Psoas muscle (tissue), 7 donors: ENCODE measurements at regions not wholly inside any gene's neighbourhood (a gene's known extent, or its start where the extent isn't known, plus 50 kb on each side); places are given as distances from the start of the nearest gene placed in this dataset.
"Not testable (repeated sequence)": the region's sequence is repeated elsewhere in the genome, so short reads cannot be mapped to it uniquely, and the experiment has no call there.

Experiments used
- ATAC-seq, 4 donors: fragments of 200-7000 bp; cut with Tn5 transposase; one replicate each; pipeline ENCODE4 v1.9.1; 2020; ENCODE audit warnings: moderate library complexity in 3 of 4, mild to moderate bottlenecking in 2 of 4
- DNase-seq, 2 donors: peaks; one replicate each; pipeline ENCODE4 v3.0.0-alpha.2; 2020
- H3K27ac ChIP-seq: fragments of 200-600 bp; one replicate; pipeline ENCODE4 v1.8.0; 2022
- H3K27me3 ChIP-seq, 3 donors: fragments of 200-600 bp in 1 of 3; one replicate each; pipeline versions ENCODE4 v1.6.1 to v1.8.0; 2013 to 2022; ENCODE audit warnings: low read length in 2 of 3, mild to moderate bottlenecking in 2 of 3, moderate library complexity in 1 of 3; ENCODE audit not compliant: insufficient read depth in 3 of 3
- H3K36me3 ChIP-seq, 2 donors: fragments of 200-600 bp in 1 of 2; one replicate each; pipeline versions ENCODE4 v1.6.1 to v1.8.0; 2013 to 2022; ENCODE audit warnings: low read depth in 1 of 2, mild to moderate bottlenecking in 1 of 2, moderate library complexity in 1 of 2; ENCODE audit not compliant: insufficient read depth in 1 of 2
- H3K4me1 ChIP-seq: fragments of 200-600 bp; one replicate; pipeline ENCODE4 v1.8.0; 2022
- H3K4me3 ChIP-seq: fragments of 200-600 bp; one replicate; pipeline ENCODE4 v1.8.0; 2022; ENCODE audit warnings: mild to moderate bottlenecking
- H3K9me3 ChIP-seq: fragments of 200-600 bp; one replicate; pipeline ENCODE4 v1.8.0; 2022
- WGBS, 3 donors: extraction: QIAGEN DNeasy Blood & Tissue Kit; methylation state at CpG; one replicate each; pipeline versions ENCODE4 v1.1.6 to v1.1.7; 2013; 5-methylcytosine and 5-hydroxymethylcytosine counted together
- intact Hi-C, 2 donors: fragments of 100-400 bp; cut with DNase I; formaldehyde crosslinking; loops; one replicate each; pipeline versions ENCODE4 v1.11.0 to v1.14.2; 2022
- TF ChIP-seq, protein P1 (sequence below): fragments of 200-600 bp; IDR thresholded peaks from one replicate; pipeline ENCODE4 v1.8.0; 2022; ENCODE audit warnings: antibody characterized with exemption
- donor health status: healthy with polysubstance abuse.
- donor health status: DM: no; HTN: no; CAD: no; lungs with moderate emphysema.
- donor health status: Bipolar disorder and iron deficiency.
- donor health status: healthy.
- donor health status: DM: yes; HTN: yes; CAD: no.
- donor health status: DM: no; HTN: no; CAD: no.
- donor health status: DM: yes; HTN: yes; CAD: no.

DNA sequence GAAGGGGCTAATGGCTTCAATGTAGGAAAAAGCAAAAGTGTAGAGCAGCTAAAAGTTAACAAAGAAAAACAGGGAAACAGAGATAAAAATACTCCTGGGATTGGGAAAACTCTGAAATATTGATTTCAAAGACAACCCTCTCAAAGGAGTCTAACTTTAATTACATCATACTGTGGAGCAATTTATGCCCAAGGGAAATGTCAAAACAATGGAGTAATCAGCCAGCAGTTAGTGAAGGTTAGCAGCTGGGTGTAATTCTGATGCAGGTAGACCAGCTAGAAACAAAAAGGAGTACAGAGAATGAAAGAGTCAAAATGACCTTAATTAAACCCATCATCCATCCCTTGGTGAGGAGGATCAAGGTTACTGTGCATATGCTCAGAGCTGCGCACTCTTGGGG, 169.0 kb downstream of the ADAM29 start:
- TF ChIP-seq, protein P1, sequence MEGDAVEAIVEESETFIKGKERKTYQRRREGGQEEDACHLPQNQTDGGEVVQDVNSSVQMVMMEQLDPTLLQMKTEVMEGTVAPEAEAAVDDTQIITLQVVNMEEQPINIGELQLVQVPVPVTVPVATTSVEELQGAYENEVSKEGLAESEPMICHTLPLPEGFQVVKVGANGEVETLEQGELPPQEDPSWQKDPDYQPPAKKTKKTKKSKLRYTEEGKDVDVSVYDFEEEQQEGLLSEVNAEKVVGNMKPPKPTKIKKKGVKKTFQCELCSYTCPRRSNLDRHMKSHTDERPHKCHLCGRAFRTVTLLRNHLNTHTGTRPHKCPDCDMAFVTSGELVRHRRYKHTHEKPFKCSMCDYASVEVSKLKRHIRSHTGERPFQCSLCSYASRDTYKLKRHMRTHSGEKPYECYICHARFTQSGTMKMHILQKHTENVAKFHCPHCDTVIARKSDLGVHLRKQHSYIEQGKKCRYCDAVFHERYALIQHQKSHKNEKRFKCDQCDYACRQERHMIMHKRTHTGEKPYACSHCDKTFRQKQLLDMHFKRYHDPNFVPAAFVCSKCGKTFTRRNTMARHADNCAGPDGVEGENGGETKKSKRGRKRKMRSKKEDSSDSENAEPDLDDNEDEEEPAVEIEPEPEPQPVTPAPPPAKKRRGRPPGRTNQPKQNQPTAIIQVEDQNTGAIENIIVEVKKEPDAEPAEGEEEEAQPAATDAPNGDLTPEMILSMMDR: no peak
- ATAC-seq (no peak), DNase-seq (no peak)
- Histone ChIP-seq H3K9me3 (no peaks in the 10 kb centered on the region), H3K36me3 (no peaks in the 10 kb centered on the region), H3K27ac (no peak overlapping the region), H3K4me1 (no peaks in the 10 kb centered on the region), H3K27me3 (no peaks in the 10 kb centered on the region), H3K4me3 (no peak overlapping the region)
- intact Hi-C loops: no loop called here
- 83 to 91% (median 85%) methylated on average over 1 of the region's 1 CpG for WGBS, 3 donors

DNA sequence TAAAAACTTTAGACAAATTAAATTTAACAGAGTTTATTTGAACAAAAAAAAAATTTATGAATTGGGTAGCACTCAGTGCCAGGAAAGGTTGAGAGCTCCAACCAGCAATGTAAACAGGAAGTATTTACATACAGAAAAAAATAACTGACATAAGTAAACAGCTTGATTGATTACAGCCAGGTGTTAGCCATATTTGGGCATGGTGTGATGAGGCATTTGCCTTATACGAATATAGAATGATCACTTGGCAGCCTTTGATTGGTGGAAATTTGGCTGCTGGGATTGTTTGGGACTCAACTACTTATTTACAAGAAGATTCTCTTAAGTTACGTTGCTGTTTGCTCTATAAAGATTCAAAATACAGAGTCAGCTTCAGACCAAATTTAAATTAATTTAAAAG, 172.0 kb downstream of the ADAM29 start:
- H3K4me3 ChIP-seq: no peak overlapping the region
- no peak overlapping the region for H3K27ac ChIP-seq
- no peaks in the 10 kb centered on the region for H3K36me3 ChIP-seq
- H3K4me1 ChIP-seq: no peaks in the 10 kb centered on the region
- DNase-seq: no peak
- TF ChIP-seq, protein P1: no peak
- intact Hi-C loops: no loop called here
- no peak for ATAC-seq
- H3K9me3 ChIP-seq: no peaks in the 10 kb centered on the region
- H3K27me3 ChIP-seq: no peaks in the 10 kb centered on the region
- WGBS, 3 donors: 72 to 76% (median 73%) methylated on average over 2 of the region's 2 CpGs

DNA sequence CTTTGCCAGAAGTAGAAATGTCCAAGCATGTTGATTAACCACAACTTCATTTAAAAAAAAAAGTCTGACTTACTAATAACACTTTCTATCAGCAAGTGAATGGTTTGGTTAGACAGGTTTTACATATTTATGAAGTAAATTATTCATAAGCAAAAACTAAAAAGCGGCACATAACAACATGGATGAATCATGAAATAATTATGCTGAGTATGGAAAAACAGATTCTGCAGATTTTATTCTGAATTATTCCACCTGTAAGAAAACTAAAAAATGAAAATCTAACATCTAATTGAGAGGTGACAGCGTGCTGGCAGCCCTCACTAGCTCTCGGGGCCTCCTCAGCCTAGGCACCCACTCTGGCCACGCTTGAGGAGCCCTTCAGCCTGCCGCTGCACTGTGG, 173.5 kb downstream of the ADAM29 start:
- WGBS, 3 donors: 74 to 82% (median 78%) methylated on average over 5 of the region's 5 CpGs
- H3K27ac ChIP-seq: no peak overlapping the region
- intact Hi-C loops: no loop called here
- H3K4me1 ChIP-seq: no peaks in the 10 kb centered on the region
- no peaks in the 10 kb centered on the region for H3K9me3 ChIP-seq
- DNase-seq (no peak), ATAC-seq (no peak)
- H3K27me3 ChIP-seq: no peaks in the 10 kb centered on the region
- no peak overlapping the region for H3K4me3 ChIP-seq
- no peaks in the 10 kb centered on the region for H3K36me3 ChIP-seq
- TF ChIP-seq, protein P1: no peak

DNA sequence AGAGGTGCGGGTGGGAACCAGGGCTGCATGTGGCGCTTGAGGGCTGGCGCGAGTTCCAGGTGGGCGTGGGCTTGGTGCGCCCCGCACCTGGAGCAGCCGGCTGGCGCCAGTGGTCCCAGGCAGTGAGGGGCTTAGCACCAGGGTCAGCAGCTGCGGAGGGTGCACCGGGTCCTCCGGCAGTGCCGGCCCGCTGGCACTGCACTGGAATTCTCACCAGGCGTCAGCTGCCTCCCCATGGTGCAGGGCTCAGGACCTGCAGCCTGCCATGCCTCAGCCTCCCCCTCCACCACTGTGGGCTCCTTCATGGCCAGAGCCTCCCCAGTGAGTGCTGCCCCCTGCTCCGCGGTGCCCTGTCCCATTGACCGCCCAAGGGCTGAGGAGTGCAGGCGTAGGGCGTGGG, 174.0 kb downstream of the ADAM29 start:
- Histone ChIP-seq H3K36me3 (no peaks in the 10 kb centered on the region), H3K27ac (no peak overlapping the region), H3K9me3 (no peaks in the 10 kb centered on the region), H3K4me1 (no peaks in the 10 kb centered on the region), H3K4me3 (no peak overlapping the region), H3K27me3 (no peaks in the 10 kb centered on the region)
- WGBS, 3 donors: 77 to 95% (median 91%) methylated on average over 18 to 20 of the region's 20 CpGs
- DNase-seq (no peak), ATAC-seq (no peak)
- TF ChIP-seq, protein P1: no peak
- intact Hi-C loops: no loop called here

DNA sequence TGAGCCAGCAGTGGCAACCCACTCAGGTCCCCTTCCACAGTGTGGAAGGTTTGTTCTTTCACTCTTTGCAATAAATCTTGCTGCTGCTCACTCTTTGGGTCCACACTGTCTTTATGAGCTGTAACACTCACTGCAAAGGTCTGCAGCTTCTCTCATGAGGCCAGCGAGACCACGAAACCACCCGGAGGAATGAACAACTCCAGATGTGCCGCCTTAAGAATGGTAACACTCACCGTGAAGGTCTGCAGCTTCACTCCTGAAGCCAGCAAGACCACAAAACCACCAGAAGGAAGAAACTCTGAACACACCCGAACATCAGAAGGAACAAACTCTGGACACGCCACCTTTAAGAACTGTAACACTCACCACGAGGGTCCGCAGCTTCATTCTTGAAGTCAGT, 174.9 kb downstream of the ADAM29 start:
- 82 to 93% (median 92%) methylated on average over 9 of the region's 9 CpGs for WGBS, 3 donors
- H3K9me3 ChIP-seq, intact Hi-C loops, H3K27ac ChIP-seq, H3K36me3 ChIP-seq, ATAC-seq, H3K4me1 ChIP-seq, H3K27me3 ChIP-seq, H3K4me3 ChIP-seq, DNase-seq: not testable (repeated sequence)
